Esophagus muscularis mucosa (tissue), 4 donors: ENCODE measurements at regions not wholly inside any gene's neighbourhood (a gene's known extent, or its start where the extent isn't known, plus 50 kb on each side); places are given as distances from the start of the nearest gene placed in this dataset.
"Not testable (repeated sequence)": the region's sequence is repeated elsewhere in the genome, so short reads cannot be mapped to it uniquely, and the experiment has no call there.

Experiments used
- DNase-seq: peaks from one replicate; pipeline ENCODE4 v3.0.0-alpha.2; 2017; ENCODE audit errors: extremely low spot score
- H3K27ac ChIP-seq, 4 donors: fragments of 200-600 bp; sonication (generic); replicated peaks in 1 of 4; 1 replicate in 3 of 4; 2 replicates in 1 of 4; pipeline ENCODE4 v1.5.1; 2016 to 2019; ENCODE audit warnings: mild to moderate bottlenecking in 1 of 4
- H3K27me3 ChIP-seq, 4 donors: fragments of 200-600 bp; sonication (generic); one replicate each; pipeline versions ENCODE4 v1.5.1 to v1.6.0; 2016 to 2019
- H3K36me3 ChIP-seq, 4 donors: fragments of 200-600 bp; sonication (generic); one replicate each; pipeline ENCODE4 v1.5.1; 2016 to 2019
- H3K4me1 ChIP-seq, 4 donors: fragments of 200-600 bp; sonication (generic); one replicate each; pipeline ENCODE4 v1.5.1; 2016 to 2019
- H3K4me3 ChIP-seq, 4 donors: fragments of 200-600 bp; sonication (generic); 1 replicate in 2 of 4; 2 replicates in 2 of 4; pipeline ENCODE4 v1.5.1; 2016 to 2019; ENCODE audit warnings: mild to moderate bottlenecking in 4 of 4, moderate library complexity in 1 of 4
- H3K9me3 ChIP-seq, 4 donors: fragments of 200-600 bp; sonication (generic); 1 replicate in 3 of 4; 2 replicates in 1 of 4; pipeline ENCODE4 v1.5.1; 2016 to 2019
- CTCF ChIP-seq, 3 experiments: fragments of 200-600 bp in 2 of 3; fragments of 450-650 bp in 1 of 3; sonication (generic) in 2 of 3; IDR thresholded peaks; one replicate each; pipeline ENCODE4 v1.5.1; 2017 to 2019; ENCODE audit warnings: antibody characterized with exemption in 3 of 3, mild to moderate bottlenecking in 2 of 3, moderate library complexity in 1 of 3
- EP300 ChIP-seq: sonication (generic); formaldehyde crosslinking; IDR thresholded peaks from one replicate; pipeline ENCODE4 v1.6.1; 2017; ENCODE audit warnings: antibody characterized with exemption
- POLR2A ChIP-seq: fragments of 450-650 bp; IDR thresholded peaks from one replicate; pipeline ENCODE4 v1.6.1; 2017; ENCODE audit warnings: antibody characterized with exemption, moderate library complexity, mild to moderate bottlenecking, low read depth
- POLR2AphosphoS5 ChIP-seq, 2 donors: sonication (generic); formaldehyde crosslinking; IDR thresholded peaks; one replicate each; pipeline ENCODE4 v1.6.1; 2017; ENCODE audit warnings: antibody characterized with exemption in 2 of 2
- WGBS: methylation state at CpG from one replicate; pipeline ENCODE4 v1.1.5; 2018; 5-methylcytosine and 5-hydroxymethylcytosine counted together
- intact Hi-C: fragments of 100-400 bp; cut with DNase I; formaldehyde crosslinking; loops from one replicate; pipeline ENCODE4 v1.15.1; 2023

GRCh38 chr4:97414161-97414560, 729.1 kb downstream of the STPG2 start:
- Histone ChIP-seq H3K4me3 (no peak overlapping the region), H3K4me1 (no peaks in the 10 kb centered on the region), H3K9me3 (peaks cover 0 to 7% (median 1%) of the 10 kb centered on the region in 4 donors), H3K27ac (no peak overlapping the region), H3K36me3 (no peaks in the 10 kb centered on the region), H3K27me3 (no peaks in the 10 kb centered on the region)
- DNase-seq, result no peak
- 81% methylated on average over 4 of the region's 4 CpGs for WGBS
- intact Hi-C loops, result no loop called here
- TF ChIP-seq POLR2A (no peak), CTCF (IDR thresholded peaks at IDR 0.05) (no peak), EP300 (no peak), POLR2AphosphoS5 (IDR thresholded peaks at IDR 0.05) (no peak)

GRCh38 chr4:97432551-97432950, 710.7 kb downstream of the STPG2 start:
- no peak overlapping the region for H3K4me3 ChIP-seq
- no peaks in the 10 kb centered on the region for H3K4me1 ChIP-seq
- TF ChIP-seq CTCF (IDR thresholded peaks at IDR 0.05) (no peak), POLR2AphosphoS5 (IDR thresholded peaks at IDR 0.05) (no peak), EP300 (no peak), POLR2A (no peak)
- 77% methylated on average over 2 of the region's 2 CpGs for WGBS
- no peaks in the 10 kb centered on the region for H3K36me3 ChIP-seq
- intact Hi-C loops, result no loop called here
- peaks cover 0 to 8% (median 3%) of the 10 kb centered on the region in 4 donors for H3K9me3 ChIP-seq
- H3K27me3 ChIP-seq, result no peaks in the 10 kb centered on the region
- no peak for DNase-seq
- H3K27ac ChIP-seq, result no peak overlapping the region

GRCh38 chr4:97437998-97438705, 705.1 kb downstream of the STPG2 start:
- intact Hi-C loops, H3K4me1 ChIP-seq: not testable (repeated sequence)

GRCh38 chr4:97453186-97453585, 690.1 kb downstream of the STPG2 start:
- intact Hi-C loops, result no loop called here
- H3K27ac ChIP-seq, result no peak overlapping the region
- TF ChIP-seq POLR2AphosphoS5 (IDR thresholded peaks at IDR 0.05), result no peak
- TF ChIP-seq EP300, result no peak
- no peak for TF ChIP-seq POLR2A
- no peak for TF ChIP-seq CTCF (IDR thresholded peaks at IDR 0.05)

More at GRCh38 chr4:97437998-97438705, 705.1 kb downstream of the STPG2 start:
- not testable (repeated sequence) for H3K27ac ChIP-seq, DNase-seq, H3K27me3 ChIP-seq, H3K36me3 ChIP-seq, H3K4me3 ChIP-seq
- peaks cover 0 to 12% (median 3%) of the 10 kb centered on the region in 4 donors for H3K9me3 ChIP-seq
- WGBS, result 88% methylated on average over 13 of the region's 21 CpGs

GRCh38 chr4:97457253-97457652, 686.0 kb downstream of the STPG2 start:
- no peak overlapping the region for H3K4me3 ChIP-seq
- WGBS, result 80% methylated on average over 1 of the region's 1 CpG
- intact Hi-C loops, result no loop called here
- H3K36me3 ChIP-seq, result no peaks in the 10 kb centered on the region
- DNase-seq, result no peak
- H3K27me3 ChIP-seq, result no peaks in the 10 kb centered on the region
- H3K27ac ChIP-seq, result no peak overlapping the region
- TF ChIP-seq EP300 (no peak), CTCF (IDR thresholded peaks at IDR 0.05) (no peak), POLR2A (no peak), POLR2AphosphoS5 (IDR thresholded peaks at IDR 0.05) (no peak)
- peaks cover 0 to 4% (median 0%) of the 10 kb centered on the region in 4 donors for H3K9me3 ChIP-seq
- no peaks in the 10 kb centered on the region for H3K4me1 ChIP-seq

More at GRCh38 chr4:97453186-97453585, 690.1 kb downstream of the STPG2 start:
- H3K9me3 ChIP-seq, result peaks cover 0 to 6% (median 0%) of the 10 kb centered on the region in 4 donors
- H3K4me1 ChIP-seq, result no peaks in the 10 kb centered on the region
- H3K4me3 ChIP-seq, result no peak overlapping the region
- no peaks in the 10 kb centered on the region for H3K27me3 ChIP-seq
- no peaks in the 10 kb centered on the region for H3K36me3 ChIP-seq
- WGBS, result 91% methylated on average over 4 of the region's 6 CpGs
- DNase-seq, result no peak
